NB4 (cell line): ENCODE measurements at regions not wholly inside any gene's neighbourhood (a gene's known extent, or its start where the extent isn't known, plus 50 kb on each side); places are given as distances from the start of the nearest gene placed in this dataset.
"Not testable (repeated sequence)": the region's sequence is repeated elsewhere in the genome, so short reads cannot be mapped to it uniquely, and the experiment has no call there.

Source experiments
- DNase-seq: peaks from one replicate; pipeline ENCODE4 v3.0.0; 2010; ENCODE audit warnings: low read depth
- H3K4me3 ChIP-seq: one replicate; pipeline ENCODE4 v1.5.1; 2011; ENCODE audit warnings: mild to moderate bottlenecking, low read depth, low read length, moderate library complexity

GRCh38 chr16:16448423-16448822 lies 69.5 kb downstream of the NPIPA7 start:
- not testable (repeated sequence) for DNase-seq, H3K4me3 ChIP-seq

GRCh38 chr16:16449712-16450237 lies 70.8 kb downstream of the NPIPA7 start:
- not testable (repeated sequence) for H3K4me3 ChIP-seq

GRCh38 chr16:16451721-16452410 lies 72.9 kb downstream of the NPIPA7 start:
- DNase-seq, result not testable (repeated sequence)

More at GRCh38 chr16:16449712-16450237, 70.8 kb downstream of the NPIPA7 start:
- DNase-seq, result not testable (repeated sequence)

GRCh38 chr16:16458579-16458978 lies 79.6 kb downstream of the NPIPA7 start:
- not testable (repeated sequence) for DNase-seq, H3K4me3 ChIP-seq

More at GRCh38 chr16:16451721-16452410, 72.9 kb downstream of the NPIPA7 start:
- not testable (repeated sequence) for H3K4me3 ChIP-seq

GRCh38 chr16:16463792-16464191 lies 84.9 kb downstream of the NPIPA7 start:
- DNase-seq, H3K4me3 ChIP-seq: not testable (repeated sequence)

GRCh38 chr16:16488919-16489318 lies 110.0 kb downstream of the NPIPA7 start:
- not testable (repeated sequence) for H3K4me3 ChIP-seq, DNase-seq

- DNase-seq, H3K4me3 ChIP-seq: not testable (repeated sequence)
Observed at GRCh38 chr16:16489466-16489865, 110.5 kb downstream of the NPIPA7 start.

GRCh38 chr16:16494114-16494513 lies 115.2 kb downstream of the NPIPA7 start:
- not testable (repeated sequence) for DNase-seq, H3K4me3 ChIP-seq

- not testable (repeated sequence) for DNase-seq, H3K4me3 ChIP-seq
Observed at GRCh38 chr16:16494998-16495397, 116.1 kb downstream of the NPIPA7 start.

- DNase-seq, H3K4me3 ChIP-seq: not testable (repeated sequence)
Observed at GRCh38 chr16:16499875-16500274, 120.9 kb downstream of the NPIPA7 start.

- DNase-seq, H3K4me3 ChIP-seq: not testable (repeated sequence)
Observed at GRCh38 chr16:16507041-16507440, 128.1 kb downstream of the NPIPA7 start.

- not testable (repeated sequence) for DNase-seq, H3K4me3 ChIP-seq
Observed at GRCh38 chr16:16508344-16508743, 129.4 kb downstream of the NPIPA7 start.

- H3K4me3 ChIP-seq, DNase-seq: not testable (repeated sequence)
Observed at GRCh38 chr16:16519395-16519794, 140.5 kb downstream of the NPIPA7 start.

- H3K4me3 ChIP-seq, DNase-seq: not testable (repeated sequence)
Observed at GRCh38 chr16:16521239-16522002, 142.5 kb downstream of the NPIPA7 start.

- H3K4me3 ChIP-seq, DNase-seq: not testable (repeated sequence)
Observed at GRCh38 chr16:16526998-16527397, 148.1 kb downstream of the NPIPA7 start.

GRCh38 chr16:16530744-16531143 lies 151.8 kb downstream of the NPIPA7 start:
- not testable (repeated sequence) for H3K4me3 ChIP-seq, DNase-seq

GRCh38 chr16:16535565-16535964 lies 156.6 kb downstream of the NPIPA7 start:
- not testable (repeated sequence) for DNase-seq

GRCh38 chr16:16536151-16536550 lies 157.2 kb downstream of the NPIPA7 start:
- not testable (repeated sequence) for DNase-seq

More at GRCh38 chr16:16535565-16535964, 156.6 kb downstream of the NPIPA7 start:
- H3K4me3 ChIP-seq, result not testable (repeated sequence)

GRCh38 chr16:16549710-16550109 lies 170.8 kb downstream of the NPIPA7 start:
- not testable (repeated sequence) for DNase-seq, H3K4me3 ChIP-seq

More at GRCh38 chr16:16536151-16536550, 157.2 kb downstream of the NPIPA7 start:
- not testable (repeated sequence) for H3K4me3 ChIP-seq

- H3K4me3 ChIP-seq, result not testable (repeated sequence)
- peak; percentile 45 for DNase-seq
Observed at GRCh38 chr16:16550824-16551223, 171.9 kb downstream of the NPIPA7 start.
